ENCODE measurements at regions not wholly inside any gene's neighbourhood (a gene's known extent, or its start where the extent isn't known, plus 50 kb on each side); places are given as distances from the start of the nearest gene placed in this dataset.

DNA sequence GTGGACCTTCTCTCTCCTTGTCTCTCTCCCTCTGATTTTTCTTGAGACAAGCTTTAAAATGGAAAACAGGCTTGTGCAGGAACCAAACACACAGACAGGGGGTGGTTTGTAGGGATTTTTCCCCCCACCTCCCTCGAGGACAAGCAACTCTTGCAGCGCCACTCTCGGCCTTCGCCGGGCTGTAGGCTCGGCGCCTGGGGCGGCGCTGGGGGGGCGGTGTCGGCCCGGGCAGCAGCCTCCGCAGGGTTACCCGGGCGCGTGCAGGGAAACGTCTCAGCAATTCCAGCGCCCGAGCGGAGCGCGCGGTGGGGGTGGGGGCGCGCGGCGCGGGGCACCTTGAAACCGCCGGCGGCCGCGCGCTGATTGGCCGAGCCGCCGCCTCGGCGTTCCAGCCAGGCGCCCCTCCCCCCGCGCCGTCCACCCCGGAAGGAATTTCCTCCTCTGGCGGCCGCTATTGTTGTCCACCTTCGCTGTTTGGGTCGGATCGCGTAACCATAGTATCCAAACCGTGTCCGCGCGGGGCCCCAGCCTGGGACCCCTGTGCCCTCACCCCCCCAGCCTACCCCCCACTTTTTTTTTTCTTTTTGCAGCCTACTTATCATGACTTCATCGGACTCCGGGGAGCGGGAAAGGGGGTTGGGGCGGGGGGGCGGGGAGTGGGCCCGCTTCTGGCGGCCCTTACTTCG is 59.8 kb upstream of the ACOT11 start (continued):
- TF ChIP-seq, protein P1, sequence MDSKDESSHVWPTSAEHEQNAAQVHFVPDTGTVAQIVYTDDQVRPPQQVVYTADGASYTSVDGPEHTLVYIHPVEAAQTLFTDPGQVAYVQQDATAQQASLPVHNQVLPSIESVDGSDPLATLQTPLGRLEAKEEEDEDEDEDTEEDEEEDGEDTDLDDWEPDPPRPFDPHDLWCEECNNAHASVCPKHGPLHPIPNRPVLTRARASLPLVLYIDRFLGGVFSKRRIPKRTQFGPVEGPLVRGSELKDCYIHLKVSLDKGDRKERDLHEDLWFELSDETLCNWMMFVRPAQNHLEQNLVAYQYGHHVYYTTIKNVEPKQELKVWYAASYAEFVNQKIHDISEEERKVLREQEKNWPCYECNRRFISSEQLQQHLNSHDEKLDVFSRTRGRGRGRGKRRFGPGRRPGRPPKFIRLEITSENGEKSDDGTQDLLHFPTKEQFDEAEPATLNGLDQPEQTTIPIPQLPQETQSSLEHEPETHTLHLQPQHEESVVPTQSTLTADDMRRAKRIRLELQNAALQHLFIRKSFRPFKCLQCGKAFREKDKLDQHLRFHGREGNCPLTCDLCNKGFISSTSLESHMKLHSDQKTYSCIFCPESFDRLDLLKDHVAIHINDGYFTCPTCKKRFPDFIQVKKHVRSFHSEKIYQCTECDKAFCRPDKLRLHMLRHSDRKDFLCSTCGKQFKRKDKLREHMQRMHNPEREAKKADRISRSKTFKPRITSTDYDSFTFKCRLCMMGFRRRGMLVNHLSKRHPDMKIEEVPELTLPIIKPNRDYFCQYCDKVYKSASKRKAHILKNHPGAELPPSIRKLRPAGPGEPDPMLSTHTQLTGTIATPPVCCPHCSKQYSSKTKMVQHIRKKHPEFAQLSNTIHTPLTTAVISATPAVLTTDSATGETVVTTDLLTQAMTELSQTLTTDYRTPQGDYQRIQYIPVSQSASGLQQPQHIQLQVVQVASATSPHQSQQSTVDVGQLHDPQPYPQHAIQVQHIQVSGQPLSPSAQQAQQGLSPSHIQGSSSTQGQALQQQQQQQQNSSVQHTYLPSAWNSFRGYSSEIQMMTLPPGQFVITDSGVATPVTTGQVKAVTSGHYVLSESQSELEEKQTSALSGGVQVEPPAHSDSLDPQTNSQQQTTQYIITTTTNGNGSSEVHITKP (IDR thresholded peaks at IDR 0.05; ENCODE audit: partially characterized antibody), result no peak
- TF ChIP-seq, protein P2, sequence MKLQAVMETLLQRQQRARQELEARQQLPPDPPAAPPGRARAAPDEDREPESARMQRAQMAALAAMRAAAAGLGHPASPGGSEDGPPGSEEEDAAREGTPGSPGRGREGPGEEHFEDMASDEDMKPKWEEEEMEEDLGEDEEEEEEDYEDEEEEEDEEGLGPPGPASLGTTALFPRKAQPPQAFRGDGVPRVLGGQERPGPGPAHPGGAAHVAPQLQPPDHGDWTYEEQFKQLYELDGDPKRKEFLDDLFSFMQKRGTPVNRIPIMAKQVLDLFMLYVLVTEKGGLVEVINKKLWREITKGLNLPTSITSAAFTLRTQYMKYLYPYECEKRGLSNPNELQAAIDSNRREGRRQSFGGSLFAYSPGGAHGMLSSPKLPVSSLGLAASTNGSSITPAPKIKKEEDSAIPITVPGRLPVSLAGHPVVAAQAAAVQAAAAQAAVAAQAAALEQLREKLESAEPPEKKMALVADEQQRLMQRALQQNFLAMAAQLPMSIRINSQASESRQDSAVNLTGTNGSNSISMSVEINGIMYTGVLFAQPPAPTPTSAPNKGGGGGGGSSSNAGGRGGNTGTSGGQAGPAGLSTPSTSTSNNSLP (IDR thresholded peaks at IDR 0.05; ENCODE audit: borderline replicate concordance, low read depth, low read length), result peak; percentile 34; the same call in 1 of the 2 replicates
- no peak for TF ChIP-seq ZEB2 (IDR thresholded peaks at IDR 0.05)
- TF ChIP-seq KLF10 (CRISPR knock-in tag; IDR thresholded peaks at IDR 0.05), result no peak
- no peak for TF ChIP-seq ZNF140 (CRISPR knock-in tag; IDR thresholded peaks at IDR 0.05)
- no peak for TF ChIP-seq TSC22D4 (tag; IDR thresholded peaks at IDR 0.05)
- TF ChIP-seq ZBTB1 (CRISPR knock-in tag; IDR thresholded peaks at IDR 0.05; ENCODE audit: borderline replicate concordance, low read depth), result no peak
- TF ChIP-seq, protein P3, sequence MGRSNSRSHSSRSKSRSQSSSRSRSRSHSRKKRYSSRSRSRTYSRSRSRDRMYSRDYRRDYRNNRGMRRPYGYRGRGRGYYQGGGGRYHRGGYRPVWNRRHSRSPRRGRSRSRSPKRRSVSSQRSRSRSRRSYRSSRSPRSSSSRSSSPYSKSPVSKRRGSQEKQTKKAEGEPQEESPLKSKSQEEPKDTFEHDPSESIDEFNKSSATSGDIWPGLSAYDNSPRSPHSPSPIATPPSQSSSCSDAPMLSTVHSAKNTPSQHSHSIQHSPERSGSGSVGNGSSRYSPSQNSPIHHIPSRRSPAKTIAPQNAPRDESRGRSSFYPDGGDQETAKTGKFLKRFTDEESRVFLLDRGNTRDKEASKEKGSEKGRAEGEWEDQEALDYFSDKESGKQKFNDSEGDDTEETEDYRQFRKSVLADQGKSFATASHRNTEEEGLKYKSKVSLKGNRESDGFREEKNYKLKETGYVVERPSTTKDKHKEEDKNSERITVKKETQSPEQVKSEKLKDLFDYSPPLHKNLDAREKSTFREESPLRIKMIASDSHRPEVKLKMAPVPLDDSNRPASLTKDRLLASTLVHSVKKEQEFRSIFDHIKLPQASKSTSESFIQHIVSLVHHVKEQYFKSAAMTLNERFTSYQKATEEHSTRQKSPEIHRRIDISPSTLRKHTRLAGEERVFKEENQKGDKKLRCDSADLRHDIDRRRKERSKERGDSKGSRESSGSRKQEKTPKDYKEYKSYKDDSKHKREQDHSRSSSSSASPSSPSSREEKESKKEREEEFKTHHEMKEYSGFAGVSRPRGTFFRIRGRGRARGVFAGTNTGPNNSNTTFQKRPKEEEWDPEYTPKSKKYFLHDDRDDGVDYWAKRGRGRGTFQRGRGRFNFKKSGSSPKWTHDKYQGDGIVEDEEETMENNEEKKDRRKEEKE (IDR thresholded peaks at IDR 0.05; ENCODE audit: borderline replicate concordance in 1 of 2, control insufficient read depth in 1 of 2, low read depth in 2 of 2, low read length in 1 of 2), result peak in 1 of 2 experiments; percentile 76; a peak in 1 of 4 replicates
- TF ChIP-seq, protein P4, sequence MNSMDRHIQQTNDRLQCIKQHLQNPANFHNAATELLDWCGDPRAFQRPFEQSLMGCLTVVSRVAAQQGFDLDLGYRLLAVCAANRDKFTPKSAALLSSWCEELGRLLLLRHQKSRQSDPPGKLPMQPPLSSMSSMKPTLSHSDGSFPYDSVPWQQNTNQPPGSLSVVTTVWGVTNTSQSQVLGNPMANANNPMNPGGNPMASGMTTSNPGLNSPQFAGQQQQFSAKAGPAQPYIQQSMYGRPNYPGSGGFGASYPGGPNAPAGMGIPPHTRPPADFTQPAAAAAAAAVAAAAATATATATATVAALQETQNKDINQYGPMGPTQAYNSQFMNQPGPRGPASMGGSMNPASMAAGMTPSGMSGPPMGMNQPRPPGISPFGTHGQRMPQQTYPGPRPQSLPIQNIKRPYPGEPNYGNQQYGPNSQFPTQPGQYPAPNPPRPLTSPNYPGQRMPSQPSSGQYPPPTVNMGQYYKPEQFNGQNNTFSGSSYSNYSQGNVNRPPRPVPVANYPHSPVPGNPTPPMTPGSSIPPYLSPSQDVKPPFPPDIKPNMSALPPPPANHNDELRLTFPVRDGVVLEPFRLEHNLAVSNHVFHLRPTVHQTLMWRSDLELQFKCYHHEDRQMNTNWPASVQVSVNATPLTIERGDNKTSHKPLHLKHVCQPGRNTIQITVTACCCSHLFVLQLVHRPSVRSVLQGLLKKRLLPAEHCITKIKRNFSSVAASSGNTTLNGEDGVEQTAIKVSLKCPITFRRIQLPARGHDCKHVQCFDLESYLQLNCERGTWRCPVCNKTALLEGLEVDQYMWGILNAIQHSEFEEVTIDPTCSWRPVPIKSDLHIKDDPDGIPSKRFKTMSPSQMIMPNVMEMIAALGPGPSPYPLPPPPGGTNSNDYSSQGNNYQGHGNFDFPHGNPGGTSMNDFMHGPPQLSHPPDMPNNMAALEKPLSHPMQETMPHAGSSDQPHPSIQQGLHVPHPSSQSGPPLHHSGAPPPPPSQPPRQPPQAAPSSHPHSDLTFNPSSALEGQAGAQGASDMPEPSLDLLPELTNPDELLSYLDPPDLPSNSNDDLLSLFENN (IDR thresholded peaks at IDR 0.05; ENCODE audit: low read depth in 2 of 2, low read length in 2 of 2), result 0 out of 4 replicates have a peak, but pooled peaks of 1 of the 2 experiments have one; percentile 56
- TF ChIP-seq, protein P5, sequence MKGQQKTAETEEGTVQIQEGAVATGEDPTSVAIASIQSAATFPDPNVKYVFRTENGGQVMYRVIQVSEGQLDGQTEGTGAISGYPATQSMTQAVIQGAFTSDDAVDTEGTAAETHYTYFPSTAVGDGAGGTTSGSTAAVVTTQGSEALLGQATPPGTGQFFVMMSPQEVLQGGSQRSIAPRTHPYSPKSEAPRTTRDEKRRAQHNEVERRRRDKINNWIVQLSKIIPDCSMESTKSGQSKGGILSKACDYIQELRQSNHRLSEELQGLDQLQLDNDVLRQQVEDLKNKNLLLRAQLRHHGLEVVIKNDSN (CRISPR knock-in tag; IDR thresholded peaks at IDR 0.05), result no peak
- no peak for TF ChIP-seq DACH1 (IDR thresholded peaks at IDR 0.05; ENCODE audit: partially characterized antibody)
- no peak for TF ChIP-seq PYGO2 (tag; IDR thresholded peaks at IDR 0.05)
- TF ChIP-seq ZNF24 (IDR thresholded peaks at IDR 0.05), result peak; percentile 72
- TF ChIP-seq DDX20 (tag; IDR thresholded peaks at IDR 0.05; ENCODE audit: low read depth), result no peak

All from K562 (cell line).